ENCODE measurements at regions not wholly inside any gene's neighbourhood (a gene's known extent, or its start where the extent isn't known, plus 50 kb on each side); places are given as distances from the start of the nearest gene placed in this dataset.
"Not testable (repeated sequence)": the region's sequence is repeated elsewhere in the genome, so short reads cannot be mapped to it uniquely, and the experiment has no call there.

- no peak for DNase-seq
- intact Hi-C loops (cut with DNase I): no loop called here
- no peak for ATAC-seq
These were observed 737.2 kb upstream of the SLIT2 start for GRCh38 chr4:19514276-19515070.

- intact Hi-C loops (cut with DNase I): no loop called here
- no peak for DNase-seq
- no peak for ATAC-seq
These were observed 739.6 kb upstream of the SLIT2 start for GRCh38 chr4:19512086-19512485.

GRCh38 chr4:19510993-19511392 is 740.7 kb upstream of the SLIT2 start:
- ATAC-seq (no peak), DNase-seq (no peak)
- intact Hi-C loops (cut with DNase I): no loop called here

- no peak for DNase-seq
- ATAC-seq: no peak
- intact Hi-C loops (cut with DNase I): no loop called here
These were observed 743.3 kb upstream of the SLIT2 start for GRCh38 chr4:19508442-19508841.

GRCh38 chr4:19497705-19498104 is 754.0 kb upstream of the SLIT2 start:
- no peak for DNase-seq
- intact Hi-C loops (cut with DNase I): no loop called here
- ATAC-seq: no peak

- intact Hi-C loops (cut with DNase I): no loop called here
- no peak for DNase-seq
- no peak for ATAC-seq
These were observed 754.9 kb upstream of the SLIT2 start for GRCh38 chr4:19496756-19497155.

- no peak for DNase-seq
- ATAC-seq: no peak
- intact Hi-C loops (cut with DNase I): no loop called here
These were observed 756.7 kb upstream of the SLIT2 start for GRCh38 chr4:19494961-19495360.

GRCh38 chr4:19492606-19493005 is 759.1 kb upstream of the SLIT2 start:
- intact Hi-C loops (cut with DNase I): no loop called here
- DNase-seq: no peak
- no peak for ATAC-seq

GRCh38 chr4:19486400-19486799 is 765.3 kb upstream of the SLIT2 start:
- DNase-seq (no peak), ATAC-seq (no peak)
- intact Hi-C loops (cut with DNase I): no loop called here

- ATAC-seq (no peak), DNase-seq (no peak)
- intact Hi-C loops (cut with DNase I): no loop called here
These were observed 772.9 kb upstream of the SLIT2 start for GRCh38 chr4:19478791-19479190.

- DNase-seq (no peak), ATAC-seq (no peak)
- intact Hi-C loops (cut with DNase I): no loop called here
These were observed 778.1 kb upstream of the SLIT2 start for GRCh38 chr4:19473569-19473968.

GRCh38 chr4:19472666-19473065 is 779.0 kb upstream of the SLIT2 start:
- ATAC-seq (no peak), DNase-seq (no peak)
- intact Hi-C loops (cut with DNase I): no loop called here

GRCh38 chr4:19470001-19470400 is 781.7 kb upstream of the SLIT2 start:
- ATAC-seq; intact Hi-C loops (cut with DNase I); DNase-seq: not testable (repeated sequence)

- intact Hi-C loops (cut with DNase I): no loop called here
- DNase-seq (no peak), ATAC-seq (no peak)
These were observed 789.6 kb upstream of the SLIT2 start for GRCh38 chr4:19462117-19462516.

- DNase-seq (no peak), ATAC-seq (no peak)
- intact Hi-C loops (cut with DNase I): no loop called here
These were observed 795.7 kb upstream of the SLIT2 start for GRCh38 chr4:19455850-19456602.

- intact Hi-C loops (cut with DNase I): no loop called here
- ATAC-seq: no peak
These were observed 796.5 kb upstream of the SLIT2 start for GRCh38 chr4:19455196-19455595.

GRCh38 chr4:19438233-19438632 is 813.5 kb upstream of the SLIT2 start:
- DNase-seq: no peak
- ATAC-seq: no peak
- intact Hi-C loops (cut with DNase I): no loop called here

More at GRCh38 chr4:19455196-19455595, 796.5 kb upstream of the SLIT2 start:
- DNase-seq: no peak

- ATAC-seq (no peak), DNase-seq (no peak)
- intact Hi-C loops (cut with DNase I): no loop called here
These were observed 814.7 kb upstream of the SLIT2 start for GRCh38 chr4:19437008-19437407.

- no peak for ATAC-seq
- no peak for DNase-seq
- intact Hi-C loops (cut with DNase I): no loop called here
These were observed 822.0 kb upstream of the SLIT2 start for GRCh38 chr4:19429684-19430083.

- intact Hi-C loops (cut with DNase I): no loop called here
These were observed 826.6 kb upstream of the SLIT2 start for GRCh38 chr4:19425146-19425545.

GRCh38 chr4:19417256-19417655 is 834.4 kb upstream of the SLIT2 start:
- DNase-seq (no peak), ATAC-seq (no peak)
- intact Hi-C loops (cut with DNase I): no loop called here

More at GRCh38 chr4:19425146-19425545, 826.6 kb upstream of the SLIT2 start:
- DNase-seq (no peak), ATAC-seq (no peak)
